Stimulated activated CD8-positive, alpha-beta memory T cell treated with anti-CD3 and anti-CD28 coated beads, Interleukin-15, amount 100 ng/mL, for 1 hour (primary cell): ENCODE measurements at regions not wholly inside any gene's neighbourhood (a gene's known extent, or its start where the extent isn't known, plus 50 kb on each side); places are given as distances from the start of the nearest gene placed in this dataset.

Experiments used
- DNase-seq: peaks from one replicate; pipeline ENCODE4 v3.0.0-alpha.2; 2020; ENCODE audit warnings: low read depth

DNA sequence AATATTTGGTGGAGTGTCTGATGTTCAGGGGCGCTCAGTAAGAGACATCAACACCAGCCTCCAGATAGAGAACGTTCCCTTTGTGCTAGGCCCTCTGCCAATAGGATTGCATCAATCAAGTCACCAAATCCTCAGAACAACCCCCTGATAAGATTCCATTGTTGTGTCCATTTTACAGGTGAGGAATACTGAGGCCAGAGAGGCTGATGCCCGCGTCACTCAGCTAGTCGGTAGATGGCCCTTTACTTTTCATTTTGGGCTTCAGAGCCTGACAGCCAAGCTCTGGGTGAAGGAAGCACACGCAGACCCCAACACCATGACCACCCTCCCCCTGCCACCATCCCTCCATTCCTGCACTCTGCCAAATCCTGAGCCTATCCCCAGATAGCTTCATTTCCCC is 406.2 kb downstream of the PTPRU start:
- DNase-seq: no peak

DNA sequence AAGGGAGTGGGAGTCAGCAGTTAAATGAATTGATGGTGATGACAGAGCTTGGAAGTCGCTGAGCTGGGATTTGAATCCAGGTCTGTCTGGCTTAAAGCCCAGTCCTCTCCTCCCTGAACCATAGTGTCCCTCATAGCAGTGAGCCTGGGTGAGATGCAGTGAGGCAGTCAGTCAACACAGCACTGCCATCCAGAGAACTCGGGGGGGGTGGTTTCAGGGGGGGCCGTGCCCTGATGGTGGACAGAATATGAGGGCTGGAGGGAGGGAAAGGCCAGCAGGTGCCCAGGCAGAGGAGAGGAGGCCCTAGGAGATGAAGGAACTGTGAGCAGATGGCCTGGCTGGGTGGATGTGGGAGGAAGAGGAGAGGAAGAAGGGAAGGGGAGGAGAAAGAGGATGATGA is 405.6 kb downstream of the PTPRU start:
- DNase-seq: no peak

DNA sequence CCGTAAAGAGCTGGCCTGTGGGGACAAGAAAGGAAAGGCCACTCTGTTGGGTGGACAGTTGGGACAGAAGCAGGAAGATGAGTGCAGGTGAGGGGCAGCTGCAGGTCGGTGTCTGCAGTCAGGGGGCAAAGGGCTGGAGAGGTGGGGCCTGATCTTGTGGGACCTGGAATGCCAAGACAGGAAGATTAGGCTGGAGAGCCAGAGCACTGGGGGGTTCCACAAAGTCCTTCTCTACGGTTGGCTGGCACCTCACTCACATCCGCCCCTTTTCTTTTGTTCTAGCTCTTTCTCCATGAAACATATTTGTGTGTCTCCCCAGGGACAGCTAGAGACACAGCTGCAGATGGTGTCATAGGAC is 404.1 kb downstream of the PTPRU start:
- DNase-seq: no peak

DNA sequence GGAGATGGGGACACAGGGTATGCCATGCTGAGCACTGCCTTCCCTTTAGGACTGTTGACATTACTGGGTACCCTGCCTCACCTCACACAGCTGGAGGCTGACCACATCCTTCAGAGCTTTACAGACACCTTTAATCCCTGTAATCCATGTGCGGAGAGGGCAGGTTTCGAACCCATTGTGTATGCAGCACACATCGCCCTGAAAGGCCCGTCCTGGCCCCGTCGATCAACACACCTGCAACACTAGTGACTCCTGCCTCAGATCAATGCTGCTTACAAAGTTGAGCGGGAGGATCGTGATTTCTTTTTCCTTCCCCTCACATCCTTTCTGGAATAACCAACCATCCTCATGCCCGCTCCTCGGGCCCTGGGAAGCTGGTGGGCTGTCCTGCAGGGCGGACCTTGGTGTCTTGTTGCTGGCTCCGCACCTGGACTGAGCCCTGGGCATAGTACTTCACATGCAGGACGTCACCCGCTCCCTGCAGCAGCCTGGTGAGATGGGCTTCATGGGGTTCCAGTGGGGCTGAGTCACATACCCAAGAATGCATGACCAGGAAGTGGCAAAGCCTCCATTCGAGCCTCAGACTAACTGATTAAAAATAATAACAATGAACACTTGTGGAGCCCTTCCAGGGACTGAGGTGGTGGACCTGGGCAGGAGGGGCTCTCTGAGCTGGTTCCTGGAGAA is 403.6 kb downstream of the PTPRU start:
- DNase-seq: no peak

DNA sequence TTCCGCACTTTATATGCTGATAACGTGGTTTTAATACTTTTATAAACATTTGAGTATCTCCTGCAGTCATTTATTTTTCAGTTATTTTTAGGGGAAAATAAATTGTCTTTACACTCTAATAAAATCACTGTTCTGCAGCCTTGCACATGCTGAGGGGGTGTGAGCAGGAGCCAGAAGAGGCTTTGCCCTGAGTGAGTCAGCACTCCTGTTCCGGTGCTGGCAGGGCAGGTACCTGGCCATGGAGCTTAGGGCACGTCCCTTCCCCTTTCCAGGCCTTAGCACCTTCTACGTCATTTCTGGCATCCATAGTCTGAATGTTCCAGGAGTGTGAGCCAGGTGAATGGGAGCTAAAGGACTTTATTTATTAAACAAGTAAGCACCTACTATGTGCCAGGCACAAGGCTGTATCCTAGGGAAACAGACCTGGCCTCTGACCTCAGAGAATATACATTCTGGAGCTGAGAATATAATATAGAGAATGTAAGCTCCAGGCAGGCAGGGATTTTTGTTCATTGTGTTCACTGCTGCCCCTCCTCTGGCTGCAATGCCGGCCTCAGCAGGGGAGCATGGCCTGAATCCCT is 402.9 kb downstream of the PTPRU start:
- DNase-seq: no peak

DNA sequence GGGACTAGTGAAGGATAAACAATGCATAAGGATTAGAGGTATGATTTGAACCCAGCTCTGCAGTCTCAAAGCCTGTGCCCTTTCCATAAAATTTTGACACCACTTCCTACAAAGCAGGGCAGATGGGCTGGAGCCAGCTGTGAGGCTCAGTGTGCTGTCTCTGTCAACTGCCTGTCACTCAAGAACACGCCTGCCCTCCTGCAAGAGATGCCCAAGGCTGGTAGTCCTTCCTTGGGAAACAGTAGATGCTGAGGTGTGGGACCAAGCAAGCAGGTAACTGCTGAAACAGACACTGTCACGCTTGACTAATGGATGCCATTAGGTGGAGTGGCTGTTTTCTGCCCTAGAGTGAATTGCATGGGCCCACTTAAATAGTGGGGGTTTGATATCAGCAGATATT is 402.0 kb downstream of the PTPRU start:
- DNase-seq: no peak

DNA sequence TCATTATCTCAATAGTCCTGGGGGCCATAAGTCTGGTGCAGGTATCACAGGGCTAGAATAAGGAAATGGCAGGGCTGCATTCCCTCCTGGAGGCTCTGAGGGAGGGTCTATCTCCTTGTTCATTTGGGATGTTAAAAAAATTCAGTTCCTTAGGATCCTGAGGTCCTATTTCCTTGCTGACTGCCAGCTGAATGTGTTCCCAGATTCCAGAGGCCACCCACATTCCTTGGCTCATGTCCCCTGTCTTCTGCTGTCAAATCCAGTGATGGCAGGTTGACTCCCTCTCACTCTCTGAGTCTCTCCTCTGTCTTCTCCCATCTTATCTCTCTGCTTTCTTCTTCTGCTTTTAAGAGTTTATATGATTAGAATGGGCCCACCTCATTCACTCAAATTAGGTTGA is 400.6 kb downstream of the PTPRU start:
- no peak for DNase-seq

DNA sequence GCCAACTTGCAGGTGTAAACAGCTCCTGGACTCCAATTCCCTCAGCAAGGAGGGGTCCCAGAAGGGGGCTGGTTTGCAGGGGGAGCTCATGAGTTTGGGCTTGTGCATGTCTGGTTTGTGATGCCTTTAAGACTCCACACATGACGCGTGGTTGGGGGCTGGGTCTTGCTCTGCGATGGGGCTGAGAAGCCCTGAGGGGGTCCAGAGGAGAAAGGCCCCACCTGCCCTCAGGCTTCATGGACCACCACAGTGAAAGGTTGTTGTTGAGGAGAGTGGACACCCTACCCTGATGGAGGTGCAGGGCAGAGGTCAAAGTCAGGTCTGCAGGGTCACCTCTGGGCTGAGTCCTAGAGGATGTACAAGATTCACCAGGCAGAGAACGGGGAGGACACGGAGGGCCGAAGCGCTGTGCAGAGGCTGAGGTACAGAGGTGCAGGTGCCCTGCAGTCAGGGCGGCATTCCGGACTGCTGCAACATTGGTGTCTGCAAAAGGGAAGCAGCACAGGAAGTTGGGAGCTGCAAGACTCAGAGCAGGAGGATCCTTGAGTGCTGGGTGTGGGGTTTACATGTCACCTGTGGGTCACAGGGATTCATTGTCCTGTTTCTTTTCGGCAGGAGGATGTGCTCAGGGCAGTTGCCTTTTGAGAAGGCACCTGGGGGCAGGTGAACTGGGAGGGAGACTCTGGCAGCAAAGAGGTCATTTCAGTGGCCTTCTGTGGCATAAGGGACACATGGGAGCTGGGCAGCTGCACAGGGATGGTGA is 399.4 kb downstream of the PTPRU start:
- no peak for DNase-seq

DNA sequence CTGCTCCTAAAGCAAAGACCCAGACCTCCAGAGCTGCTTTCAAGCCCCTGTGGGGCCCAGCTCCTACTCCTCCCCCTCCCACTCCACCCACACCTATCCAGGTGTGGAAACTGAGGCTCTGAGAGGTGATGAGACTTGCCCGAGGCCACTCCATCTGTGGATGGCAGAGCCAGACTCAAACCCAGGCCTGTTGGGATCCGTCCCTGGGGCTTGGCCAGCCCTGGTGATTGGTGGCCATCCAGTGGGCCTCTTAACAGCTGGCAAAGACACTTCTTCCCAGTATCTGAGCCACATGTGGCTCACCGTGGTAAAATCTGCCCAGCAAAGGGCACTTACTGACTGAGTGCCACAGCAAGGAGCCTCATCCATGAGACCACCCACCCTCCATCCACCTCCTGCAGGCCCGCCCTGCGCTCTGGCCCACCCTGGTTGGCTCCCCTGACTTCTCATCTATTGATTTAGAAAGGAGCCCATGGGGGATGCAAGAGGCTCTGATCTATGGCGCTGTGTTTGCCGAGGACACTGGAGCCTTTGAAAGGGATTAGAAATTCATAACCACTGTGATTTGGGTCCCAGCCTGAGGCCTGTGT is 398.5 kb downstream of the PTPRU start:
- DNase-seq: no peak

DNA sequence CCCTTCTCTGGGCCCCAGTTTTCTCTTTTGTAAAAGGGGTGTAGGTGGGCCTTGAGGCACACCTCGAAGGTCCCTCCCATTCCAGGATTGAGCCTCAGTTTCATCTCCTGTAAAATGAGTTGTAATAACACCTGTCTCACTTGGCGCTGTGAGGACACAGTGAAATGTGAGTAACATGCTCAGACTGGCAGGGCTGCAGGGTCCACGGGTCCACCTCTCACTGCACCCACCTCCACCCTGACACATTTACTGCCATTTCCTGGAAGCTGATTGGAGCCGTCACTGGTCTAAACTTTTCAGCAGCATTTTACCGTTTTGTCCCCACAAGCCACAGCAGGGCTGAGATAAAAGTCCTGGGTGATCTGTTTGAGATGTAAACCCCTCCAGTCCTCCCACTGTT is 398.0 kb downstream of the PTPRU start:
- no peak for DNase-seq

DNA sequence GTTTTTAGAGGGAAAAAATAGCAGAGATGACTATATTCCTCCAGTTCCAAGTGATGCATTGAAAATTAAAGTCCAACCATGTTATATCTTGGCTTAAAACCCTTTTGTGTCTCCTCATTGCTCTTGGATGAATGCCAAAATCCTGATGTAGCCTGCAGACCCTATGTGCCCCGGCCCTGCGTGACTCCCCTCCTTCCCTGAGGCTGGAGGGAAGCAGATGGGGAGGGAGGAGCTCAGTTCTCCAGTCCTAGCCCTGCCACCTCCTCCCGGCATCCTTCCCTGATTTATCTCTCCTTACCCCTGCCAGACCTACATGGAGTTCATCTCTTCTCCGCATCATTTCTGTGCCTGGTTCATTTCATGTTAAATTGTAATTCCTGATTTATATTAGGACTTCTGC is 397.4 kb downstream of the PTPRU start:
- no peak for DNase-seq

DNA sequence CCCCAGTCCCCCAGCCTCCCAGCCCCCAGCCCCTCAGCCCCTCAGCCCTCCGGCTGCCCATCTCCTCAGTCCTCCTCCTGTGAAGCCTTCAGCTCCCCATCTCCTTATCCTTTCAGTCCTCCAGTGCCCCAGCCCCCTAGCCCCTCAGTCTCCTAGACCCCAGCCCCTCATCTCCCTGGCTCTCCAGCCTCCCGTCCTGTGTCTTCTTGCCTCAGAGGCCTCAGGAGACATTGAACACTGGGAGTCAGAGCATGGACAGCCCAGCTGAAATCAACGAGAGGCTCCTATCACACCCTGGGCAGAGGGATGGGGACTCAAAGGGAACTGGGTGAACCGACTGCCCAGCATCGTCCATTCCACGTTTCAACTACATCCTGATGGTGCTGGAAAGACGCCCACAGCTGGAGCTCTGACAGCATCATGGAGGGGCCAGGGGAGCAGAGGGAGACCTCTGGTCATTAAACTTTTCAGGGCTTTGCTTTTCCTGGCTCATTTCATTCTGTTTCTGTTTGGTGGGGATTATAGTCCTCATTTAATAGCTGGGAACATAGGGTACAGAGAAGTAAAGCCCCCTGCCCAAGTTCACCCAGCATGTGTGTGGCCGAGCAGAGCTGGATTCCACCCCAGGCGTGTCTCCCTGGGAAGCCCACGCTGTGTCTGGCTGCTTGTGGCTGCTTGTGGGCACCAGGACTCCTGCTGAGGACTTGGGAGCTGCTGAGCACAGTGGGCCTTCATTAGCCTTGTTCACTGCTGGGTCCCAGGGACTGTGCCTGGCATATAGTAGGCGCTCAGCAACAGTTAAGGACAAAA is 396.7 kb downstream of the PTPRU start:
- no peak for DNase-seq

DNA sequence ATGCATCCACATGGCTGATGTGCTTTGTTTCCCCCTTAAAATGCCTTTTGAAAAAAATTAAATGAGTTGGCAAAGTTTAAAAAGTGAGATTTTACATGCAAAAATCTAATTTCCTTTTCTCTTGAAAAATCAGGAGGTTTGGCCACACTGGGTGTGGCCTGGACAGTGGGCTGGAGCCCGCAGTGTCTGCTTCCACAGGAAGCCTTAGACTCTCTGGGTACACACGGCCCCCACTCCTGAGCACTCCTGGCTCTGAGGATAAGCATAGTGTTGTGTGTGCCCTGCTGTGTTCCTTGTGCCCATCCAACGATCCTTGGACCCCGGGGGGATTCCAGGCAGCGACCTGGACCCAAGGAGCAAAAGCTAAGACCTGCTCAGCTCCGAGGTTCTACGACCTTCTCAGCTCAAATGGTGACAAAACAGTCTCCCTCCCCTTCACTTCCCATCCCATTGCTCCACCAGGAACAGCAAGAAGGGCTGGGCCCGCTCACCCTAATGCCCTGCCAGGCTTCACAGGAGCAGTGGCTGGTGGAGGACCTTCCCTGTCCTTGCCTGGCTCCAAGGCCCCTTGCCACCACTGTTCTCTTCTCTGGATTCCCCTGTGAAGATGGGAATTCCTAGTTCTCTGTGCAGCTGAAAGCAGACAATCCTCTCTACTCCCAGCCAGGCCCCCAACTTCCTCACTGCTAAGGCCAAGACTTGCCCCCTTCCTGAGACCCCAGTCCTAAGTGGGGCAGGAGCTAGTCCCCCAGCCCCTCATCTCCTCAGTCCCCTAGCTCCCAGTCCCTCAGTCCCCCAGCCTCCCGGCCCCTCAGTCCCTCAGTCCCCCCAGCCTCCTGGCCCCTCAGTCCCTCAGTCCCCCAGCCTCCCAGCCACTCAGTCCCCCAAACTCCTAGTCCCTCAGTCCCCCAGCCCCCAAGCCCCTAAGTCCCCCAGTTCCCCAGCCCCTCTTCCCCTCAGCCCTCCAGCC is 395.8 kb downstream of the PTPRU start:
- no peak for DNase-seq

DNA sequence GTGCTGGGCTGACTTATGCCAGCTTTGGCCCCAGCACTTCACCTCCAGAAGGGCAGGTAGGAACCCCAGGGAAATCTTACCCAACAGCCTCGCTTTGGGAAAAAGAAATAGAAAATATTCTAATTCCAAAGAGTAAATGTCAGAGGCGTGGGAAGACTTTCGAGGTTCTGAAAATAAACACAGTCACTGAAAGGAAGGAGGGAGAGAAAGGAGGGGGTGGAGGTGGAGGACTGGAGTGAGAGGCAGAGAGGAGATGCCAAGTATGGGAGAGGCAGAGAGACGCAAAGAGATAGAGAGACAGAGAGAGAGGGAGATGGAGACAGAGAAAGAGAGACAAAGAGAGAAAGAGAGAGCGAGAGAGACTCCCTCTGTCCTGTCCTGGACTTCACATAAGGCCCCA is 395.0 kb downstream of the PTPRU start:
- DNase-seq: no peak

DNA sequence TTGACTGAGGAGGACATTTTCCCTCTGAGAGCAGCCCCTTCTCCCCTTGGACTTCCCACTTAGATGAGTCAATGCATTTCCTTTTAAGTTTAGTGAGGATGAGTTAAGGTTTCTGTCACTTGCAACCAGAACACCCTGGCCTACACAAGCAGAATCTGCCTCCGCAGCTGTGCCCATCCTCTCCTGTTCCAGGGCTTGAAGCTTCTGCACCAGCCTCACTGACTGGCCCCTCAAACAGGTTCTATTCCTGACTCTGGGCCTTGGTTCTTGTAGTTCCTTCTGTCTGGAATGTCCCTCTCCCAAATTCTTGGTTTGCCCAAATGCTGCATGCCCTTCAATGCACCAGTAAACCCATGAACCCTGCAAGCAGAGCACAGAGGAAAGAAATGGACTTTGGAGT is 394.4 kb downstream of the PTPRU start:
- no peak for DNase-seq

DNA sequence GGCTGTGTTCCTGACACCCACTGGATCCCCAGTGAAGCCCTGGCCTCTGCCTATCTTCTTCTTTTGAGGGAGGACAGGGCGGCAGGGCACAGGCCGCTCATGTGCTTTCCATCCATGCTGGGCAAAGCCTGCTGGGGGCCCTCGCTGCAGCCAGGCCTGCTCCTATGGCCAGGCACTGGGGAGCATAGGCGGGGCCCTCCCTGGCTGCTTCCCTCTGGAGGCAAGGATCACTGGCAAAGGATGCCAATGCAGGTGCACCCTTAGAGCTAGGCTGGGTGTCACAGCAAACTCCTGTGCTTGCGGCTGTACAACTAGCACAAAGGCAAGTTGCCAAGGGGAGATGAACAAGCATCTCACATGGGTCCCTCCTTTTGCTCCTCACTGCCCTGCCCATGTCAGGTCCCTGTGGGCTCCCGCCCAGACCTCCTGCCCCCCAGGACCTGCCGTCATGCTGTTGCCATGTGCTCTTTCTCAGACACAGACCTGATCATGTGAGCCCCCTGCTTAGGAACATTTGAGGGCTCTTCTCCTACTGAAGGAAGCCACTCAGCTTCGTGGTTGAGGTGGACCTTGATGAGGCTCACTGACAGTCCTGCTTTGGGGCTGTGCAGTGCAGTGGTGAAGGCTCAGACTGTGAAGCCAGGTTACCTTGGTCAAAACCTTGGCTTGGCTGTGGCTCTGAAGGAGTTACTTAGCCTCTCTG is 393.6 kb downstream of the PTPRU start:
- no peak for DNase-seq

DNA sequence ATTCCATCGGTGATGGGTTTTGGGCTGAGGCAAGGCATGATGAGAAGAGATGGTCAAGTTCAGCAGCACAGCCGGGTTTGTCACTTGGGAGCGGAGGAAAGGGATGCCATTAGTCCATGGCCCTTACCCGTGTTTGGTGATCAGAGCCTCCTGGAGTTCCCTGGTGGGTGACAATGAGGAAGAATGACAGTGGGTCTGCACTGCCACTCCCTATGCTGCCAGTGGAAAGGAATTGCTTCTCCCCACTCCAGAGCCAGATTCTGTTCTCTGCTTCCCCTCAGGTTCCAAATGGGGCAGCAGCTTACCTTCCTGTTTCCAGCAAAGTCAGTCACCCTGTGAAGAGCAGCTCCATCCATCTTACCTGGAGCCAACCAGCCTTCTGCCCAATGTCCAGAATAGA is 393.1 kb downstream of the PTPRU start:
- DNase-seq: no peak

DNA sequence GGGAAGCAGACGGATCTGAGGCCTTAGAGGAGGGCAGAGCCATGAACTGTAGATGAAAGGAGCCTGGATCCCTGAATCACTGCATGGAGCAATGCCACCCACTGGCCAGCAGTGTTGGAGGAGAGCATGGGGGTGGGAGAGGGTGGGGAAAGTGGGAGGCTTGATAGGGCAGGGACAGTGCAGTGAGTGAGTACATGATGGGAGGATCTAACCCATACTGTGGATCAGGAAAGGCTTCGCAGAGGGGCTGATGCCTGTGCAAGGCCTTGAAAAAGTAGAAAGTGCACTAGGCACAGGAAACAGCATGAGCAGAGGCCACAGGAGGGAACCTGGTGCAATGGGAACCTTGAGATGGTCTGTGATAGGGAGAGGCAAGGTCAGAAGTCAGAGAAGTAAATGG is 391.9 kb downstream of the PTPRU start:
- no peak for DNase-seq

DNA sequence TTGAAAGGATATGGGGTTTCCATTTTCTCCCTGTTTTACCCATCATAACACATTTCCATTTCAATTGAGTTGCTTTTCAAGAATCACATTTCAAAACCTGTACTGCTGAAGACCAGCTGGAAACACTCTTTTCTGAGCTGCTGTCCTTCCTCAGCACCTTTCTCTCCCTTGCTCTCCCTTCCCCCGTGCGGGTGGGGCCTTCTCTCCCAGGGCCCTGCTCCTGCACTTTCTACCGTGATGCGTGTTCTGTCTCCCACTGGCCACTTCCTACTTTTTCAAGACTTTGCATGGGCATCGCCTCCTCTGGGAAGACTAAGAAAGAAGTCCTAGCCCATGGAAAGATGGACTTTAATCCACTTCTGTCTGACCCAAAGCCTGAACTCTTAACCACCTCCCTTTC is 390.4 kb downstream of the PTPRU start:
- no peak for DNase-seq

DNA sequence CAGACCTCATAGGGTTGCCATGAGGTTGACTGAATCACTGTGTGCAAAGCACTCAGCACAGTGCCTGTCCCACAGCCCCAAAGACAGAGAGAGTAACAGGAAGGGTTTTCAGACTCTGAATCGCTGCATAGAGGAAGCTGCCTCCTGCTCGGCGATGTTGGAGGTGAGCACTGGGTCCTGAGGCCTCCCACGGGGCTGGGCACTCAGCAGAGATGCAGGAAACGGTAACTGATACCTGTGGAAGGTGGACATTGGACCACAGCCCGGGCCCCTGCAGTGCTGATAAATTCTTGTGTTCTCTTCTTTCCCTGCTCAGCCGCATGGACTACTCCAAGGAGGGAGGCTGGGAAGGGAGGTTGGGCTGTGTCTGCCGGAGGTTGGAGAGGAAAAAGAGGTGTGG is 389.7 kb downstream of the PTPRU start:
- DNase-seq: no peak

DNA sequence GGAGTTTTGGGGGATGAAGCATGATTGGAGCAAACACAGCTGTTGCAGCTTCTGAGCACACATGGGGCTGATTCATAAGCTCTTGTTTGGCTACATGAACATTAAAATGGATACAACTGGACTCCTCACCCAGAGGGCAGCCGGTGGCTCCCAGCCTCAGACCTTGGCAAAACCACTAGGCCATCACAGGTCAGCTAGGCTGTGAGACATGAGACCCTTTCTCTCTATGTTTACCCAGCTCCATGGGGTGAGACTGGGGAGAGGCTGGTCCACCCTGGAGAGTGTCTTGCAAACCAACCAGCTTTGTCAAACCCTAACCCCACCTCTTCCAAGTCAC is 388.7 kb downstream of the PTPRU start:
- DNase-seq: no peak
